Lung (tissue), 11 donors: ENCODE measurements at regions not wholly inside any gene's neighbourhood (a gene's known extent, or its start where the extent isn't known, plus 50 kb on each side); places are given as distances from the start of the nearest gene placed in this dataset.

Experiments used
- ATAC-seq: fragments of 200-7000 bp; cut with Tn5 transposase; one replicate; pipeline ENCODE4 v1.9.1; 2020; ENCODE audit warnings: moderate number of reproducible peaks; ENCODE audit not compliant: insufficient read depth, low FRiP score
- DNase-seq, 3 donors: peaks; one replicate each; pipeline ENCODE4 v3.0.0-alpha.2; 2013 to 2017
- H3K27ac ChIP-seq, 2 donors: one replicate each; pipeline ENCODE4 v1.5.1; 2013; ENCODE audit warnings: mild to moderate bottlenecking in 2 of 2, moderate library complexity in 2 of 2, control low read depth in 1 of 2, inconsistent platforms in 1 of 2, low read depth in 1 of 2, low read length in 1 of 2
- H3K27me3 ChIP-seq, 3 donors: one replicate each; pipeline ENCODE4 v1.5.1; 2013; ENCODE audit warnings: low read length in 2 of 3; ENCODE audit not compliant: control insufficient read depth in 3 of 3, insufficient read depth in 3 of 3
- H3K36me3 ChIP-seq, 4 donors: one replicate each; pipeline ENCODE4 v1.5.1; 2013; ENCODE audit warnings: low read length in 4 of 4, mild to moderate bottlenecking in 1 of 4, moderate library complexity in 1 of 4; ENCODE audit not compliant: control insufficient read depth in 4 of 4, insufficient read depth in 4 of 4
- H3K4me1 ChIP-seq, 5 donors: one replicate each; pipeline ENCODE4 v1.5.1; 2013; ENCODE audit warnings: low read length in 5 of 5, mild to moderate bottlenecking in 2 of 5, moderate library complexity in 1 of 5; ENCODE audit not compliant: control insufficient read depth in 5 of 5, insufficient read depth in 5 of 5
- H3K4me3 ChIP-seq: one replicate; pipeline ENCODE4 v1.5.1; 2013; ENCODE audit warnings: mild to moderate bottlenecking, control low read depth, moderate library complexity
- H3K9ac ChIP-seq, 2 donors: one replicate each; pipeline ENCODE4 v1.5.1; 2013; ENCODE audit warnings: low read length in 2 of 2, control low read depth in 1 of 2; ENCODE audit not compliant: insufficient read depth in 1 of 2
- H3K9me3 ChIP-seq, 4 donors: one replicate each; pipeline ENCODE4 v1.5.1; 2013; ENCODE audit warnings: low read length in 3 of 4, mild to moderate bottlenecking in 1 of 4, moderate library complexity in 1 of 4; ENCODE audit not compliant: control insufficient read depth in 4 of 4, insufficient read depth in 3 of 4
- WGBS, 2 donors: extraction: QIAGEN DNeasy Blood & Tissue Kit; methylation state at CpG; one replicate each; pipeline ENCODE4 v1.1.7; 2013; 5-methylcytosine and 5-hydroxymethylcytosine counted together
- TF ChIP-seq, protein P1 (sequence below): IDR thresholded peaks from 2 replicates; pipeline ENCODE4 v1.5.1; 2012; ENCODE audit warnings: mild to moderate bottlenecking; ENCODE audit errors: control extremely low read depth, extremely low read depth
- donor health status: control.
- donor health status: control.
- donor health status: Bipolar disorder and iron deficiency.
- donor health status: healthy.
- donor health status: DM: yes; HTN: yes; CAD: no.

- Histone ChIP-seq H3K4me1 (no peaks in the 10 kb centered on the region), H3K36me3 (no peaks in the 10 kb centered on the region), H3K27me3 (no peaks in the 10 kb centered on the region), H3K9ac (no peak overlapping the region), H3K9me3 (no peaks in the 10 kb centered on the region), H3K27ac (no peak overlapping the region), H3K4me3 (no peak overlapping the region)
- 81 to 85% methylated on average over 4 of the region's 4 CpGs for WGBS, 2 donors
- TF ChIP-seq, protein P1, sequence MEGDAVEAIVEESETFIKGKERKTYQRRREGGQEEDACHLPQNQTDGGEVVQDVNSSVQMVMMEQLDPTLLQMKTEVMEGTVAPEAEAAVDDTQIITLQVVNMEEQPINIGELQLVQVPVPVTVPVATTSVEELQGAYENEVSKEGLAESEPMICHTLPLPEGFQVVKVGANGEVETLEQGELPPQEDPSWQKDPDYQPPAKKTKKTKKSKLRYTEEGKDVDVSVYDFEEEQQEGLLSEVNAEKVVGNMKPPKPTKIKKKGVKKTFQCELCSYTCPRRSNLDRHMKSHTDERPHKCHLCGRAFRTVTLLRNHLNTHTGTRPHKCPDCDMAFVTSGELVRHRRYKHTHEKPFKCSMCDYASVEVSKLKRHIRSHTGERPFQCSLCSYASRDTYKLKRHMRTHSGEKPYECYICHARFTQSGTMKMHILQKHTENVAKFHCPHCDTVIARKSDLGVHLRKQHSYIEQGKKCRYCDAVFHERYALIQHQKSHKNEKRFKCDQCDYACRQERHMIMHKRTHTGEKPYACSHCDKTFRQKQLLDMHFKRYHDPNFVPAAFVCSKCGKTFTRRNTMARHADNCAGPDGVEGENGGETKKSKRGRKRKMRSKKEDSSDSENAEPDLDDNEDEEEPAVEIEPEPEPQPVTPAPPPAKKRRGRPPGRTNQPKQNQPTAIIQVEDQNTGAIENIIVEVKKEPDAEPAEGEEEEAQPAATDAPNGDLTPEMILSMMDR: no peak
- ATAC-seq (no peak), DNase-seq (no peak)
These were observed 54.3 kb upstream of the CREB3L1 start for GRCh38 chr11:46223252-46223513.

DNA sequence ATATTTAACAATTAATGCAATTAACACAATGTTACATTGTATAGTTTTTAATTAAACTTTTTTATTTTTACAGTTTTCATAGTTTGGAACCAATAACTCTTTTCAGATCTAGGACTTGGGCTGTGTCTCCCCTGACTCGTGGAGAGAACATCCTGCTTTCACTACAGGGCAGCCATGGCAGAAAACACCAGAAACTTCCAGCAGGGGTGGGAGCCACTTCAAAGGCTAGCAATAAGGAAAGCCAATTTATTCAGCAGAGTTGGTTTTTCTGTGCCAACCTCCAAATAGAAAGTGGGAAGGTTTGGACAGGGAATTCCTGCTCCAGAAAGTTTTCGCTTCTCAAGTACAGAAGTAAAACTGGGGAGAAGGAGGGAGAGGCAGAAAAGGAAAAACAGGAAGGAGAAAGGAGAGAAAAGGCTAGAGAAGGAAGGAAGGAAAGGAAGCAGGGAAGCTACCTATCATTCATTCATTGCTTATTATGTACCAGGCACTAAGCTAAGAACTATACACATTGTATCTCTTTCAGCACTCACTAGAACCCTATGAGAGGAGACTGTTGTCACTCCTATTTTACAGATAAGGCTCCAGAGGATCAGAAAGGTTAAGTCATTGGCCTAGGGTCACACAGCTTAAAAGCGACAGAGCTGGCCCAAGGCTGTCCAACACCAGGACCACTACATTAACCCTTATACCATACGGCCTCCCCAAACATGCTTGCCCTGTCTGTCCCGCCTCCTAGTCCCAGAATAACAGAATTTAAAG, 54.8 kb upstream of the CREB3L1 start:
- Histone ChIP-seq H3K4me1 (no peaks in the 10 kb centered on the region), H3K27ac (no peak overlapping the region), H3K9ac (no peak overlapping the region), H3K27me3 (no peaks in the 10 kb centered on the region), H3K4me3 (no peak overlapping the region), H3K9me3 (no peaks in the 10 kb centered on the region), H3K36me3 (no peaks in the 10 kb centered on the region)
- 71 to 76% methylated on average over 5 of the region's 5 CpGs for WGBS, 2 donors
- ATAC-seq (no peak), DNase-seq (no peak)
- TF ChIP-seq, protein P1: no peak

GRCh38 chr11:46220313-46220712, 57.1 kb upstream of the CREB3L1 start:
- no peaks in the 10 kb centered on the region for H3K36me3 ChIP-seq
- H3K27me3 ChIP-seq: no peaks in the 10 kb centered on the region
- TF ChIP-seq, protein P1: no peak
- ATAC-seq (no peak), DNase-seq (no peak)
- no peak overlapping the region for H3K4me3 ChIP-seq
- 95 to 97% methylated on average over 3 of the region's 3 CpGs for WGBS, 2 donors
- H3K27ac ChIP-seq: no peak overlapping the region
- no peaks in the 10 kb centered on the region for H3K4me1 ChIP-seq
- H3K9me3 ChIP-seq: no peaks in the 10 kb centered on the region
- H3K9ac ChIP-seq: no peak overlapping the region

DNA sequence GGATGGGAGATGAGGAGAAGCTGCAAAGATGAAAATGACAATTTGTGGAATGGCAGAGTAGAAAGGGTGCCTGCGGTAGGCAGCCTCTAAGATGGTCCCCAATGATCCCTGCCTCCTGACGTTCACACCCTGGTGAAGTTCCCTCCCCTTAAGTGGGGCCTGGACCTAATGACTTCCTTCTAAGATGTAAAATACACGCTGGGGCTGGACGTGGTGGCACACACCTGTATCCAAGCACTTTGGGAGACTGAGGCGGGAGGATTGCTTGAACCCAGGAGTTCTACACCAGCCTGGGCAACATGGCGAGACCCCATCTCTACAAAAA, 60.7 kb upstream of the CREB3L1 start:
- H3K9ac ChIP-seq: no peak overlapping the region
- no peaks in the 10 kb centered on the region for H3K27me3 ChIP-seq
- H3K9me3 ChIP-seq: no peaks in the 10 kb centered on the region
- ATAC-seq (no peak), DNase-seq (no peak)
- TF ChIP-seq, protein P1: no peak
- WGBS, 2 donors: 88 to 93% methylated on average over 6 of the region's 6 CpGs
- H3K27ac ChIP-seq: no peak overlapping the region
- no peaks in the 10 kb centered on the region for H3K36me3 ChIP-seq
- H3K4me1 ChIP-seq: no peaks in the 10 kb centered on the region
- H3K4me3 ChIP-seq: no peak overlapping the region
